ENCODE measurements at regions not wholly inside any gene's neighbourhood (a gene's known extent, or its start where the extent isn't known, plus 50 kb on each side); places are given as distances from the start of the nearest gene placed in this dataset.
"Not testable (repeated sequence)": the region's sequence is repeated elsewhere in the genome, so short reads cannot be mapped to it uniquely, and the experiment has no call there.

DNA sequence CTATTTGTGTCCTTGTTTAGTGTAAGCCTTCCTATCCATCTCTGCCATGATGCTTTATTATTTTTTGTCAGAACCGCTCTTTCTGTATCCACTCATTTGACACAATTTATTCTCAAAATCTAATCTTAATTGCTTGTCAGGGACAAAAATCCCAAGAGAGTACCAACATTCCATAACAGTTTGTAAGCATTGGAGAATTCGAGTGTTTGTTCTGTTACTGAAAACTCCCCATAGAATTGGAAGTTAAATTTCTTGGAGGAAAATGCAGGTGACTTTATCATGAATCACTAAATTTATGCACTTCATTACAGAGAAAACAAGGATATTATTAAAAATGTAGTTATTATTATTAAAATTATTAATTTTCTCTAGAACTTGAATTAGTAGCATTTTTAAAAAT, 1986.1 kb downstream of the ARAP2 start:
- DNase-seq (ENCODE audit: insufficient read length, low spot score) (no peak), FAIRE-seq (no peak)
- no peak for TF ChIP-seq POLR2A (IDR thresholded peaks at IDR 0.05; ENCODE audit: low read depth, low read length)

DNA sequence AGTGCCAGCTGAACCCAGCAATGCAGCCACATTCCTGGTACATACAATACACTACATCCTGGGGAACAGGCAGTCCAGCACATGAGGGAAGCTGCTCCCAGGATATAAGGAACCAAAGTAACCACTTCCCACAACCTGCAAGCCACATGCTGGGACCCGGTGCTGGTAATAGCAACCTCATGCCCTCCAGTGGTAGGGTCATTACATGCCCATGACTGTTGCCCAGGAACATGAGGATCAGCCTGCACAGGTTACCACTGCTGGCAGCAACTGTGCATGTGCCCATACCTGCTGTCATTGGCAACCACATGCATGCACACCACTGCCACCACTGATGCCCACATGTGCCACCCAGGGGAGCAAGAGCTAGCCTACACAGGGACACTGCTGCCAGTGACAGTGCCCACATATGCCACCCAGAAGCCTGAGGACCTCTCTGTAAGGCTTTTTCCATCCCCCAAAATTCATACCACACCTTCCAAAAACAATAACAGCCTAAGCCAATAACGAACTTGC, 1982.5 kb downstream of the ARAP2 start:
- TF ChIP-seq POLR2A (IDR thresholded peaks at IDR 0.05; ENCODE audit: low read depth, low read length): no peak
- DNase-seq (ENCODE audit: insufficient read length, low spot score) (no peak), FAIRE-seq (no peak)

DNA sequence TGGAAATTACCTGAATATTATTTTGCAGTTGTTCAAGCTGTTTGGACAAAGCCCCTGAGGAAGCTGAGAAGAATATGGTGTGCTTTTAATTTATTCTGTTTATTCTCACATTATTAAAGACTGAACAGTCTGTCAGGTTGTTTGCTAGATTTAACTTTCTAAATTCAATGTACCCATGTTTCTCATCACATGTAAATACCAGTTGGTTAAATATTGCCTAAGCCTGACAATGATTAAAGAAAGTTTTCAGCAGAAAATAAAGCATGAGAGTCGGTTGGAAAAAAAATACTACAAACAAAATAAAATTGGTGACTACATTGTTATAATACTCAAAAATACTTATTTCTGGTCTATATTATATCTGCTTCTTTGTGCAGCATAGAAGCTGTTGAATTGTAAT, 1974.7 kb downstream of the ARAP2 start:
- FAIRE-seq (no peak), DNase-seq (ENCODE audit: insufficient read length, low spot score) (no peak)
- TF ChIP-seq POLR2A (IDR thresholded peaks at IDR 0.05; ENCODE audit: low read depth, low read length): no peak

DNA sequence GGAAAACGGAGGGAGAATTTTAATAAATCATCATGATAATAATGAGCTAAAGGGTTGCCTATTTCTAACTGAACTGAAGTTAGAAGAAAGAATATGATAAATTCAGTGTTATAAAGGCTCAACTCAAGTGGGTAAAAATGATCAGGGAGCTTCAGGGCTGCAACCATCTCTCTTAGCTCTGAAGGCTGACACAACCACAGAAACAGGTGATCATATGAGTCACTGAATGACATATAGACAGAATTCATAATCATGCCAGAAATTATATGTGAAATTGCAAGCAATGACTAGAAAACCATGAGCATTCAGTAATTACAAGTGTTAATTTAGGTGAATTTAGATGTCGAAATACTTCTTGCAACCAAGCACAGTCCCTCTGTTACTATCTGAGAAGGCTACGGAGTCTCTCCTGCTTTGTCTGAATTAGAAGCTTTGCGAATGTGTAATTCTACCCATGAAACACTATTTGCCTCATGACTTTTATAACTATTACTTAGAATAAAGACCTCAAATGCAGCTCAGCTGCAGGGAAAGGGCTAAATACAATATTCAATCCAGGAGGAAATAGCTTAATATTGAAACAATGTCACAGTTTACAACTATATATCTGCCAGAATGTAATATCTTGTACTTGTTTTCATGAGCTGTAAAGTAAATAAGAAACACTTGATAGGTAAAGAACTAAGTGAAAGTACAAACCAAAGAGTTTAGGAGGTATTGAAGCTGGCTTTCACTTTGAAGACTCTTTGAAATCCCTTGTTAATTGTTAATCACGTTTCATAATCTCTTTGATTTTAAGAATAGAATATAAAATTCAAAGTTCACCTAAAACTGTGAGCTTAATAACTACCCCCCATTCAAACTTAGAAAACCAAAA, 1972.6 kb downstream of the ARAP2 start:
- DNase-seq (ENCODE audit: insufficient read length, low spot score) (no peak), FAIRE-seq (no peak)
- no peak for TF ChIP-seq POLR2A (IDR thresholded peaks at IDR 0.05; ENCODE audit: low read depth, low read length)

DNA sequence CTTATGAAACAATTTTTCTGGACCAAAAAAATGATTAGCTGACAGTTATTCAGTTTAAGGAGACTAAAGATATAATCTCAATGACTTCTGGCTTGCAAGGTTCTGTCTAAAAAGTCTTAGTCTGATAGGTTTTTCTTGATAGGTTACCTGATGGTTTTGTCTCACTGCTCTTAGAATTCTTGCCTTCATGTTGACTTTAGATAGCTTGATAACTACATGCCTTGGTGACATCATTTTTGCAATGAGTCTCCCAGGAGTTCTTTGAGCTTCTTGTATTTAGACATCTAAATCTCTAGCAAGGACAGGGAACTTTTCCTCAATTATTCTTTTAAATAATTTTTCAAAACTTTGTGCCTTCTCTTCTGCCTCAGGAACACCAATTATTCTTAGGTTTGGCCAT, 1965.3 kb downstream of the ARAP2 start:
- FAIRE-seq (no peak), DNase-seq (ENCODE audit: insufficient read length, low spot score) (no peak)
- TF ChIP-seq POLR2A (IDR thresholded peaks at IDR 0.05; ENCODE audit: low read depth, low read length): no peak

DNA sequence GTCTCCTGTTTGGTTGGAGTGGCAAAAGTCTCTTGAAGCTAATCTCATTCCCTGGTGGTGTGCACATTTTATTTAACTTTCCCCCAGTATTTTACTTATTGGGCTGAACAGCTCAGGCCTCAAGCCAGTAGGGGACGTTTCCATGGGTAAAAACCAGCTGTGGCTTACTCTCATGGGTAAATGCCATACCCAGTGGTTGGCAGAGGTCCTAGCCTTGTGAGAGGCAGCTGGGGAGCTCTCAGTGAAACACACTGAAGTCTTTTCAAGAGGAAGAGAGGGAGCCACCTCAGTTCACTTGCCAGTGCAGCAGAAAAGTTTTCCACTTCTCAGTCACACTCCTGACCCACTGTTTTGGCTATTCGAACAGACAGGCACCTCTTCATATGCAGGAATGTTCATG, 1964.2 kb downstream of the ARAP2 start:
- no peak for FAIRE-seq
- no peak for DNase-seq (ENCODE audit: insufficient read length, low spot score)
- no peak for TF ChIP-seq POLR2A (IDR thresholded peaks at IDR 0.05; ENCODE audit: low read depth, low read length)

DNA sequence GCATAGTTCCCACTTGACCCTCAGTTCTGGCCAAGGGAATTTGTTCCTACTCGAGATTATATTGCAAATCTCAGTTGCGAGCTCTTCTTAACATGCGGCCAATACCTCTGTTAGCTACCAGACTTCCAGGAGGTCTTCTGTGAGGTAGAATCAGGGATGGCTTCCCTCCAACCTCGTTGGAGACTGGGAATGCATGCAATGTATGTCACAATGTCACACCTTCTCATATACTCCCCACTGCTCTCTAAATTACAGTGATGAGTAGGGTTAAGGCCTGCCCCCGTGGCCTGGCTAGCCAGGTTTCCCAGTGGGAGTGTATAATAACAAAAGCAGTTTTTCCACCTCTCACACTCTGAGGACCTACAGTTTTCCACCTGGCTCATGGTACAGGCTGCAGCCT, 1962.5 kb downstream of the ARAP2 start:
- FAIRE-seq: no peak
- TF ChIP-seq POLR2A (IDR thresholded peaks at IDR 0.05; ENCODE audit: low read depth, low read length): no peak
- no peak for DNase-seq (ENCODE audit: insufficient read length, low spot score)

DNA sequence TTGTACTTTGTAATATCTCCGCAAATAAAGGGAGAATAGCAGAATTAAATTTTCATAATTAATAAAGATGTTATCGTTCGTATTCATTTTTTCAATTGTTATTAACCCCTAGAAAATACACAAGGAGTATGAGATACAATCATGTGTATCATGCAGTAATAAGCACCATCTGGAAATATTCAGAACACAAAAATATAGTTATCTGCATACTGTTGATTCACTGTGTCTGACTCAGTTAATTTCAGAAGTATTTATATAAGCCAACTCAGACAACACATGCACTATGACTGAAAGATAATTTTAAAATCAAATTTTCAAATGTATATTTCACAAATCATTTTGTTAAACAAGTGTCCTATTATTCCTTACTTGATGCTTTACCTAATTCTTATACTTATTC, 1954.8 kb downstream of the ARAP2 start:
- FAIRE-seq (no peak), DNase-seq (ENCODE audit: insufficient read length, low spot score) (no peak)
- no peak for TF ChIP-seq POLR2A (IDR thresholded peaks at IDR 0.05; ENCODE audit: low read depth, low read length)

DNA sequence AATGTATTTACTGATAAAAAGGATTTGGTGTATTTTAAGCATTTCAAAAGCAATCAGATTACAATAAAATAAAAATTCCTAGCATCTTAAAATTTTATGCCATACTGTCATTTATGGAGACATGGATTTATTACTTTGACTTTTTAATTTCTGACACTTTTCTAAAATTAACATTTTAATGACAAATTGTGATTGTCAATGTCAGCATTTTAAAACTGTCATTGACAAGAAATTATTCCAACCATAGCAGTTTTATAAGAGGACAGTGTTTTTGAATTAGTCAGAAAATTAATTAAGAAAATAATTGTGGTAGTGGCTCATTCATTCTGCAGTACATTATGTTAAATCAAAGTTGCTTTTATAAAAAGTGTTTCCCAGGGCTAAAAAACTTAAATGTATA, 1954.4 kb downstream of the ARAP2 start:
- no peak for TF ChIP-seq POLR2A (IDR thresholded peaks at IDR 0.05; ENCODE audit: low read depth, low read length)
- FAIRE-seq (no peak), DNase-seq (ENCODE audit: insufficient read length, low spot score) (no peak)

DNA sequence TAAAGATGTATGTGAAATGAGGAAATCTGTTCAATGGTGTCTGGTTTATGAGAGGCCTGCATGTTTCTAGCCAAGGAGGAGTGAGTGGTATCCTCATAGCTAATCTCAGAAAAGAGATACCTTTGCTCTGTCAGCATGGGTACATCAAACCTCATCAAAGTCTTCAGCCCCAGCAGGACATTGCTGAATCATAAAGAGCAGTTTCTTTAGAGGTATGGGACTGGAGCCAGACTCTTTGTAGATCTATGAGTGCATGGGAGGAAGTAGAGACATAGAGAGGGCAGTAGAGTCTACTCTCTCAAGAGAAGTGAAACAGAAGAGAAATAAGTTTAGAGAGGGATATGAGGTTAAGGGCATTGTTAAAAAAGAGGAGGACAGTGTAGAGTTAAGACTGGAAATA, 1950.9 kb downstream of the ARAP2 start:
- no peak for DNase-seq (ENCODE audit: insufficient read length, low spot score)
- FAIRE-seq: peak; percentile 20
- TF ChIP-seq POLR2A (IDR thresholded peaks at IDR 0.05; ENCODE audit: low read depth, low read length): no peak

DNA sequence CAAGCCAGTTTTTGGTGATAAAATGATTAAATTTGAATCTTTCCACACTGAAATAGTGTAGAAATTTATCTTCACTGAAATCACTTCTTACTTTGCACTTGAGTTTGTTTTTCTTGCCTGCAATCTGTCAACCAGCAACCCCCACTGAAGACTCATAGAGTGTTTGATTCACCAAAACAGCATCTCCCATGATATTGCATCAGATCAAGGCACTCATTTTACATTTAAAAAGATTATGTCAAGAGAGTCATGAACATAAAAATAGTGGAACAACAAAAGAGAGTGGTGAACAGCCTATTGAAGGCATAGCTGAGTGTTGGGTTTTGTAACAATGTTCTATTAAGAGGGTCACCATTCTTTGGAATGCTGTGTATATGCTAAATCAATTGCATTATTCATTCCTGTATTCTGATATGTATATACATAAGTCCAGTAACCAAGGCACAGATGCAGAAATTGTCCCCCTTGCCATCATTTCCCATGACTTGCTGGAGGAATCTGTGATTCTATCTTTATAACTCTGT, 1934.9 kb downstream of the ARAP2 start:
- no peak for DNase-seq (ENCODE audit: insufficient read length, low spot score)
- FAIRE-seq: no peak
- no peak for TF ChIP-seq POLR2A (IDR thresholded peaks at IDR 0.05; ENCODE audit: low read depth, low read length)

DNA sequence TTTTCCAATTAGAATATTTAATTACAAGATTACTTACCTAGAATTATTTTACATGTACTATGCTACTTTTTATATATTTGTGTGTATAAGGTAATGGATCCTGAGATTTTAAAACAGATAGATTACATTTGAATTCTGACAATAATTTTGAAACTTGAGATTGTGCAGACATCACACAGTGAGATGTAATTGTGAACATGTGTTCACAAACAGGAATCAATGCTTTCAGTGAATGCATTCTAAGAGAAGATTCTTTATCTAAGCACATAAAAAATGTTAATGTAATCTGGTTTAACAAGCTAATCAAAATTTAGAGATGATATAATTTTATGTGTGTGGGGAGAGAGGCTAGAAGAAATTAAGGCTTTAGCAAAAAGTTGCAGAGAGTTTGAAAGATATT, 1925.5 kb downstream of the ARAP2 start:
- no peak for FAIRE-seq

DNA sequence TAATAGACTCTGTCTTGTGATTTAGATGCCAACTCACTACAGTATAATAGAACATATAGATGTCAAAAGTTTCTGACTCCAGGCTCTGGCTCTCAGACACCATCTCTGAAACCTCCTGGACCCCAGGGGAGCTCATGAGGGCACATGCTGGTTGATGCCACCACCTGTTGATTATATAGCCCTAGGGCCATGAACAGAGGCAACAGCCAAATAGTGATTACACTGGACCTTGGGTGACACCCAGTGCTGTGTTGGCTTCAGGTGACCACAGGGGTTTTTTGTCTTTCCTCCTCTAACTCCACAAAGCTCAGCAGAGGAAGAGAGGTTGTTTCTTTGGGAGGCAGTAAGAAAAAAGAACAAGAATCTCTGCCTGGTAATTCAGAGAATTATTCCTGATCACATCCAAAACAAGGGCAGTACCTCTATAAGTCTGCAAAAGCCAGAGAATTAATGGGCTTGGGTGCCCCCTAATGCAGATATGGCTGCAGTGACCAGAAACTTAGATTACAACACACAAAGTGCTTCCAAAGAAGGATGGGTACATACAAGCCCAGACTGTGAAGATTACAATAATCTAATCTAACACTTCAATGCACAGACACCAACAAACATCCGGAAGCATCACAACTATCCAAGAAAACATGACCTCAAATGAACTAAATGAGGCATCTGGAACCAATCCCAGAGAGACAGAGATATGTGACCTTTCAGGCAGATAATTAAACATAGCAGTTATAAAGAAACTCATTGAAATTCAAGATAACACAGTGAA, 1920.6 kb downstream of the ARAP2 start:
- TF ChIP-seq POLR2A (IDR thresholded peaks at IDR 0.05; ENCODE audit: low read depth, low read length): no peak
- no peak for FAIRE-seq
- DNase-seq (ENCODE audit: insufficient read length, low spot score): no peak

More for the DNA sequence above, 1925.5 kb downstream of the ARAP2 start:
- no peak for DNase-seq (ENCODE audit: insufficient read length, low spot score)
- no peak for TF ChIP-seq POLR2A (IDR thresholded peaks at IDR 0.05; ENCODE audit: low read depth, low read length)

DNA sequence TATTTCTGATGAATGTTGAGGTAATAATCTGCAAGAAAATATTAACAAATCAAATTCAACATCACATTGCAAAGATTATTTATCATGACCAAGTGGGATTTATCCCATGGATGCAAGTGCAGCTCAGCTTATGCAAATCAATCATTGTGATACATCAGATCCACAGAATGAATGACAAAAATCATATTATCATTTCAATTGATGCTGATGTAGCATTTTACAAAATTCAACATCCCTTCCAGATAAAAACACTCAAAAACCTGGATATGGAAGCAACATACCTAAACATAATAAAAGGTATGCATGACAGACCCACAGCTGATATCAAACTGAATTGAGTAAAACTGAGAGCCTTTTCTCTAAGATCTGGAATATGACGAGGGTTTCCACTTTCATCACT, 1915.4 kb downstream of the ARAP2 start:
- no peak for DNase-seq (ENCODE audit: insufficient read length, low spot score)
- no peak for FAIRE-seq

DNA sequence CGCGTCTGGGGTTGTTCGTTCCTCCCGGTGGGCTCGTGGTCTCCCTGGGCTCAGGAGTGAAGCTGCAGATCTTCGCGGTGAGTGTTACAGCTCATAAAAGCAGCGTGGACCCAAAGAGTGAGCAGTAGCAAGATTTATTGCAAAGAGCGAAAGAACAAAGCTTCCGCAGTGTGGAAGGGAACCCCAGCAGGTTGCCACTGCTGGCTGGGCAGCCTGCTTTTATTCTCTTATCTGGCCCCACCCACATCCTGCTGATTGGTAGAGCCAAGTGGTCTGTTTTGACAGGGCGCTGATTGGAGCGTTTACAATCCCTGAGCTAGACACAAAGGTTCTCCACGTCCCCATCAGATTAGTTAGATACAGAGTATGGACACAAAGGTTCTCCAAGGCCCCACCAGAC, 1909.2 kb downstream of the ARAP2 start:
- not testable (repeated sequence) for FAIRE-seq; DNase-seq (ENCODE audit: insufficient read length, low spot score)

More for the DNA sequence above, 1915.4 kb downstream of the ARAP2 start:
- no peak for TF ChIP-seq POLR2A (IDR thresholded peaks at IDR 0.05; ENCODE audit: low read depth, low read length)

DNA sequence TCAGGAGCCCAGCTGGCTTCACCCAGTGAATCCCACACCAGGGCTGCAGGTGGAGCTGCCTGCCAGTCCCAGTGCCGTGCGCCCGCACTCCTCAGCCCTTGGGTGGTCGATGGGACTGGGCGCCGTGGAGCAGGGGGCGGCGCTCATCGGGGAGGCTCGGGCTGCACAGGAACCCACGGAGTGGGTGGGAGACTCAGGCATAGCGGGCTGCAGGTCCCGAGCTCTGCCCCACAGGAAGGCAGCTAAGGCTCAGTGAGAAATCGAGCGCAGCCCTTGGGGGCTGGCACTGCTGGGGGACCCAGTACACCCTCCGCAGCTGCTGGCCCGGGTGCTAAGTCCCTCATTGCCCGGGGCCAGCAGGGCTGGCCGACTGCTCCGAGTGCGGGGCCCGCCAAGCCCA, 1908.8 kb downstream of the ARAP2 start:
- FAIRE-seq: not testable (repeated sequence)

More for the DNA sequence above, 1908.8 kb downstream of the ARAP2 start:
- DNase-seq (ENCODE audit: insufficient read length, low spot score): not testable (repeated sequence)

Measured in H54 (cell line).